HT-29 (cell line): ENCODE measurements at regions not wholly inside any gene's neighbourhood (a gene's known extent, or its start where the extent isn't known, plus 50 kb on each side); places are given as distances from the start of the nearest gene placed in this dataset.
"Not testable (repeated sequence)": the region's sequence is repeated elsewhere in the genome, so short reads cannot be mapped to it uniquely, and the experiment has no call there.

Experiments used
- DNase-seq: peaks from one replicate; pipeline ENCODE4 v3.0.0-alpha.2; 2015; ENCODE audit warnings: low spot score

GRCh38 chr6:141251286-141251685, 881.4 kb upstream of the GJE1 start:
- no peak for DNase-seq

- no peak for DNase-seq
Observed at GRCh38 chr6:141248021-141248799, 884.5 kb upstream of the GJE1 start.

- no peak for DNase-seq
Observed at GRCh38 chr6:141244366-141244765, 888.4 kb upstream of the GJE1 start.

GRCh38 chr6:141242957-141243356, 889.8 kb upstream of the GJE1 start:
- DNase-seq, result no peak

GRCh38 chr6:141229296-141229695, 903.4 kb upstream of the GJE1 start:
- DNase-seq, result no peak

GRCh38 chr6:141218583-141218982, 914.1 kb upstream of the GJE1 start:
- DNase-seq, result no peak

GRCh38 chr6:141216726-141217125, 916.0 kb upstream of the GJE1 start:
- no peak for DNase-seq

- peak; percentile 64 for DNase-seq
Observed at GRCh38 chr6:141212296-141212695, 920.4 kb upstream of the GJE1 start.

GRCh38 chr6:141211845-141212244, 920.9 kb upstream of the GJE1 start:
- DNase-seq, result no peak

- no peak for DNase-seq
Observed at GRCh38 chr6:141210901-141211300, 921.8 kb upstream of the GJE1 start.

- DNase-seq, result no peak
Observed at GRCh38 chr6:141209890-141210289, 922.8 kb upstream of the GJE1 start.

- DNase-seq, result no peak
Observed at GRCh38 chr6:141208101-141208500, 924.6 kb upstream of the GJE1 start.

- DNase-seq, result no peak
Observed at GRCh38 chr6:141203902-141204575, 928.7 kb upstream of the GJE1 start.

GRCh38 chr6:141202626-141203025, 930.1 kb upstream of the GJE1 start:
- no peak for DNase-seq

- DNase-seq, result no peak
Observed at GRCh38 chr6:141199074-141199473, 933.7 kb upstream of the GJE1 start.

GRCh38 chr6:141195251-141195832, 937.4 kb upstream of the GJE1 start:
- DNase-seq, result peak; percentile 11

- DNase-seq, result no peak
Observed at GRCh38 chr6:141183368-141183767, 949.4 kb upstream of the GJE1 start.

GRCh38 chr6:141175458-141175857, 957.3 kb upstream of the GJE1 start:
- not testable (repeated sequence) for DNase-seq

GRCh38 chr6:141174932-141175331, 957.8 kb upstream of the GJE1 start:
- no peak for DNase-seq

GRCh38 chr6:141173529-141173928, 959.2 kb upstream of the GJE1 start:
- no peak for DNase-seq

GRCh38 chr6:141169419-141169818, 963.3 kb upstream of the GJE1 start:
- DNase-seq, result no peak

- no peak for DNase-seq
Observed at GRCh38 chr6:141167945-141168344, 964.8 kb upstream of the GJE1 start.
